CD14-positive monocyte (primary cell): ENCODE measurements at regions not wholly inside any gene's neighbourhood (a gene's known extent, or its start where the extent isn't known, plus 50 kb on each side); places are given as distances from the start of the nearest gene placed in this dataset.

Source experiments
- DNase-seq, 3 donors: peaks; one replicate each; pipeline ENCODE4 v3.0.0-alpha.2; 2011 to 2022
- H2AFZ ChIP-seq: 2 replicates; pipeline ENCODE4 v1.6.0; 2012; ENCODE audit warnings: mild to moderate bottlenecking, low read depth, low read length, inconsistent platforms; ENCODE audit not compliant: insufficient read depth, poor library complexity, severe bottlenecking
- H3K27ac ChIP-seq, 2 donors: 1 replicate in 1 of 2; 2 replicates in 1 of 2; pipeline ENCODE4 v1.5.1; 2012 to 2013; ENCODE audit warnings: low read length in 2 of 2, control low read depth in 1 of 2, inconsistent platforms in 1 of 2, low read depth in 1 of 2, mild to moderate bottlenecking in 1 of 2
- H3K27me3 ChIP-seq, 2 donors: one replicate each; pipeline versions ENCODE4 v1.6.0 to v1.6.1; 2011 to 2013; ENCODE audit warnings: low read length in 2 of 2; ENCODE audit not compliant: control insufficient read depth in 2 of 2, insufficient read depth in 2 of 2
- H3K36me3 ChIP-seq, 2 donors: replicated peaks in 1 of 2; 1 replicate in 1 of 2; 2 replicates in 1 of 2; pipeline versions ENCODE4 v1.5.1 to v1.6.1; 2012 to 2013; ENCODE audit warnings: low read length in 2 of 2, control low read depth in 1 of 2, inconsistent platforms in 1 of 2, mild to moderate bottlenecking in 1 of 2; ENCODE audit not compliant: insufficient read depth in 2 of 2, control insufficient read depth in 1 of 2
- H3K4me1 ChIP-seq, 2 donors: 1 replicate in 1 of 2; 2 replicates in 1 of 2; pipeline versions ENCODE4 v1.5.1 to v1.6.1; 2012 to 2013; ENCODE audit warnings: low read length in 2 of 2, control low read depth in 1 of 2, inconsistent platforms in 1 of 2, mild to moderate bottlenecking in 1 of 2, moderate library complexity in 1 of 2; ENCODE audit not compliant: insufficient read depth in 2 of 2, control insufficient read depth in 1 of 2
- H3K4me2 ChIP-seq: replicated peaks from 2 replicates; pipeline ENCODE3; 2012; ENCODE audit warnings: low read length, moderate library complexity, mild to moderate bottlenecking; ENCODE audit not compliant: poor library complexity, severe bottlenecking; ENCODE audit errors: extremely low read depth
- H3K4me3 ChIP-seq, 3 experiments: fragments of 200-600 bp in 1 of 3; sonication (generic) in 1 of 3; replicated peaks in 1 of 3; 1 replicate in 2 of 3; 2 replicates in 1 of 3; pipeline ENCODE4 v1.5.1; 2011 to 2013; ENCODE audit warnings: low read length in 3 of 3, mild to moderate bottlenecking in 3 of 3, control low read depth in 2 of 3, low read depth in 2 of 3, inconsistent platforms in 1 of 3, moderate library complexity in 1 of 3
- H3K79me2 ChIP-seq: 2 replicates; pipeline ENCODE4 v1.6.0; 2012; ENCODE audit warnings: mild to moderate bottlenecking, control low read depth, inconsistent platforms, low read length, moderate library complexity; ENCODE audit not compliant: insufficient read depth
- H3K9ac ChIP-seq: 2 replicates; pipeline ENCODE4 v1.6.0; 2017; ENCODE audit warnings: low read length, mild to moderate bottlenecking; ENCODE audit not compliant: insufficient read depth, poor library complexity, severe bottlenecking
- H3K9me3 ChIP-seq, 2 donors: replicated peaks in 1 of 2; 1 replicate in 1 of 2; 2 replicates in 1 of 2; pipeline versions ENCODE4 v1.5.1 to v1.6.1; 2012 to 2013; ENCODE audit warnings: low read length in 2 of 2, control low read depth in 1 of 2; ENCODE audit not compliant: control insufficient read depth in 1 of 2, insufficient read depth in 1 of 2
- H4K20me1 ChIP-seq: 2 replicates; pipeline ENCODE4 v1.6.0; 2012; ENCODE audit warnings: mild to moderate bottlenecking, low read length, control low read depth, moderate library complexity; ENCODE audit not compliant: insufficient read depth
- H3K27ac Mint-ChIP-seq, 7 donors: one replicate each; pipeline ENCODE4 v1.8.0; 2020; ENCODE audit warnings: mild to moderate bottlenecking in 7 of 7, mixed read lengths in 7 of 7, moderate library complexity in 6 of 7, inconsistent platforms in 2 of 7
- H3K27me3 Mint-ChIP-seq, 3 donors: one replicate each; pipeline ENCODE4 v1.8.0; 2021 to 2022; ENCODE audit warnings: low read depth in 3 of 3, mild to moderate bottlenecking in 3 of 3, mixed read lengths in 3 of 3, moderate library complexity in 3 of 3, inconsistent platforms in 1 of 3
- H3K36me3 Mint-ChIP-seq, 2 donors: one replicate each; pipeline ENCODE4 v1.8.0; 2020; ENCODE audit warnings: mixed read lengths in 2 of 2, inconsistent platforms in 1 of 2, mild to moderate bottlenecking in 1 of 2
- H3K4me1 Mint-ChIP-seq: one replicate; pipeline ENCODE4 v1.8.0; 2020; ENCODE audit warnings: mild to moderate bottlenecking, mixed read lengths
- H3K4me3 Mint-ChIP-seq, 2 donors: one replicate each; pipeline ENCODE4 v1.8.0; 2020; ENCODE audit warnings: mild to moderate bottlenecking in 2 of 2, mixed read lengths in 2 of 2, moderate library complexity in 1 of 2
- H3K9me3 Mint-ChIP-seq, 7 donors: one replicate each; pipeline ENCODE4 v1.8.0; 2020 to 2022; ENCODE audit warnings: mixed read lengths in 7 of 7, mild to moderate bottlenecking in 6 of 7, moderate library complexity in 6 of 7, inconsistent platforms in 2 of 7
- WGBS: methylation state at CpG from one replicate; pipeline ENCODE4 v1.1.5; 2013; ENCODE audit warnings: missing lambda C conversion rate; ENCODE audit not compliant: insufficient coverage; 5-methylcytosine and 5-hydroxymethylcytosine counted together
- intact Hi-C, 2 donors: fragments of 100-400 bp; cut with micrococcal nuclease; formaldehyde crosslinking; loops; one replicate each; pipeline versions ENCODE4 v1.15.0 to v1.15.1; 2023
- TF ChIP-seq, protein P1 (sequence below): fragments of 200-600 bp; IDR thresholded peaks from one replicate; pipeline ENCODE4 v1.8.0; 2022; ENCODE audit warnings: antibody characterized with exemption, mild to moderate bottlenecking

DNA sequence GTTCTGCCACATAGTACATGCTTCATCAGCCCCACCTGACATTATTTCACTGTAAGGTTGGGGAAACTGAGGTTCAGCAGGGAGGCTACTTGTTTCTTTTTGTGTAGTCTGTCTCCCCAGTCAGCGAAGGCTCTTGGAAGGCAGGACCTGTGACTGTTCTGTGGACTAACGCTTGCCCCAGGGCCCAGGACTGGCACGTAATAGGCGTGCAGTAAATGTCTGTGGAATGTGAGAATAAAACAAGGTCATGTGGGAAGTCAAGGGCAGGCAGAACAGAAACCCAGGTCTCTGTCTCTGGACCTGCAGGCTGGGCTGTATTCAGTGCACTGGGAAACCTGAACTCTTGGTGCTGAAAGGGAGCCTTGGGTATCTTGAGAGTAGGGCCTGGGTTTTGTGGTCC is 168.7 kb downstream of the RPS24 start:
- no peak for DNase-seq
- TF ChIP-seq, protein P1, sequence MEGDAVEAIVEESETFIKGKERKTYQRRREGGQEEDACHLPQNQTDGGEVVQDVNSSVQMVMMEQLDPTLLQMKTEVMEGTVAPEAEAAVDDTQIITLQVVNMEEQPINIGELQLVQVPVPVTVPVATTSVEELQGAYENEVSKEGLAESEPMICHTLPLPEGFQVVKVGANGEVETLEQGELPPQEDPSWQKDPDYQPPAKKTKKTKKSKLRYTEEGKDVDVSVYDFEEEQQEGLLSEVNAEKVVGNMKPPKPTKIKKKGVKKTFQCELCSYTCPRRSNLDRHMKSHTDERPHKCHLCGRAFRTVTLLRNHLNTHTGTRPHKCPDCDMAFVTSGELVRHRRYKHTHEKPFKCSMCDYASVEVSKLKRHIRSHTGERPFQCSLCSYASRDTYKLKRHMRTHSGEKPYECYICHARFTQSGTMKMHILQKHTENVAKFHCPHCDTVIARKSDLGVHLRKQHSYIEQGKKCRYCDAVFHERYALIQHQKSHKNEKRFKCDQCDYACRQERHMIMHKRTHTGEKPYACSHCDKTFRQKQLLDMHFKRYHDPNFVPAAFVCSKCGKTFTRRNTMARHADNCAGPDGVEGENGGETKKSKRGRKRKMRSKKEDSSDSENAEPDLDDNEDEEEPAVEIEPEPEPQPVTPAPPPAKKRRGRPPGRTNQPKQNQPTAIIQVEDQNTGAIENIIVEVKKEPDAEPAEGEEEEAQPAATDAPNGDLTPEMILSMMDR, result no peak
- H3K36me3 Mint-ChIP-seq, result no peaks in the 10 kb centered on the region
- Histone ChIP-seq H4K20me1 (no peaks in the 10 kb centered on the region), H3K9ac (no peak overlapping the region), H3K9me3 (no peaks in the 10 kb centered on the region), H3K27me3 (no peaks in the 10 kb centered on the region), H3K4me1 (peaks cover 0 to 6% of the 10 kb centered on the region in 2 donors), H3K79me2 (no peaks in the 10 kb centered on the region), H3K4me3 (no peak overlapping the region), H2AFZ (no peak overlapping the region), H3K27ac (no peak overlapping the region), H3K4me2 (no peak overlapping the region), H3K36me3 (no peaks in the 10 kb centered on the region)
- no peak overlapping the region for H3K27ac Mint-ChIP-seq
- WGBS, result 98% methylated on average over 4 of the region's 4 CpGs
- no peaks in the 10 kb centered on the region for H3K9me3 Mint-ChIP-seq
- intact Hi-C loops, result no loop called here
- H3K4me3 Mint-ChIP-seq, result no peak overlapping the region
- H3K27me3 Mint-ChIP-seq, result peaks cover 0 to 1% (median 0%) of the 10 kb centered on the region in 3 donors
- H3K4me1 Mint-ChIP-seq, result peaks cover 10% of the 10 kb centered on the region

DNA sequence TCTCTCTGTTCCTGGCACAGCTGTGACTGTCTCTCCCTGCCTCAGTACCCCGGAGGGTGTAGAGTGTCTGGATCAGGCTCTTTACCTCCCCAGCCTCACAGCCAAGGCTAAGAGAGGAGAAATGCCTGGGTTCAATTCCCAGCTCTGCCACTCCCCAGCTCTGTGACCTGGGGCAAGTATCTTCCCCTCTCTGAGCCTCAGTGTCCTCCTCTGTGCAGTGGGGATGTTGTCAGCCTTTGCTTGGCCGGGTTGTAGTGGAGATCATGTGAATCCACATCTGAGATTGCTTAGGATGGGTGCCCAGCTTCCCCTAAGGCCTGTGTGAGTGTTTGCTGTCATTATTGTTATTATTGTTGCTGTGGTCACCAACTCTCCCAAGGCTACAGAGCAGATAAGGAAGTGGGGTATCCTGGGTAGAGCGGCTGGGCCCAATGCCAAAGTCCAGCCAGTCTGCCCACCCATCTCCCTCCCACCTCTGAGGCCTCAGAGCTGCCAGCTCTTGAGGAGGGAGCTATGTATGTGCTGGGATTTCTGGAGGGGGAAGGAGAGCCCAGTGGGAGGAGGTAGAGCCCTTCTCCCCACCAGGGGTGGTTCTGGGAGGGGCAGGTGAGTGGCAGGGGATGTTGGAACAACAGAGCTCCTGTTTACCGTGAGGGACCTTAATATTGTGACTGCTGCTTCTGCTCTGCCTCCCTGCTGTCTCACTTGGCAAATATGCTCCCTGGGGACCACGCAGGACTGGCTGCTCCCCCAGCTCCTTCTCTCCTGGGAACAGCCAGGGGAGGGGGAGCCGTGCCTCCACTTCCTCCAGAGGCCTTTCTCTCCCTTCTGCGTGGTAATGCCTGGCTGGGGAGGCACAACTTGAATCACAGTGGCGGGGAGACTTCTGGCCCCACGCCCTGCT is 170.5 kb downstream of the RPS24 start:
- H3K27me3 Mint-ChIP-seq, result peaks cover 0 to 3% (median 3%) of the 10 kb centered on the region in 3 donors
- intact Hi-C loops, result no loop called here
- Histone ChIP-seq H3K36me3 (no peaks in the 10 kb centered on the region), H3K27ac (no peak overlapping the region), H4K20me1 (no peaks in the 10 kb centered on the region), H3K79me2 (no peaks in the 10 kb centered on the region), H3K9me3 (no peaks in the 10 kb centered on the region), H3K4me2 (no peak overlapping the region), H3K4me3 (no peak overlapping the region), H3K27me3 (no peaks in the 10 kb centered on the region), H2AFZ (no peak overlapping the region), H3K9ac (no peak overlapping the region), H3K4me1 (peaks cover 0 to 6% of the 10 kb centered on the region in 2 donors)
- H3K4me1 Mint-ChIP-seq, result peaks cover 14% of the 10 kb centered on the region
- H3K4me3 Mint-ChIP-seq, result no peak overlapping the region
- TF ChIP-seq, protein P1, result no peak
- 100% methylated on average over 1 of the region's 9 CpGs for WGBS
- H3K27ac Mint-ChIP-seq, result peak overlapping the region in 4 of 7 donors; percentile 16 to 41 (median 34)
- no peaks in the 10 kb centered on the region for H3K9me3 Mint-ChIP-seq
- no peak for DNase-seq
- H3K36me3 Mint-ChIP-seq, result no peaks in the 10 kb centered on the region
